Breast epithelium (tissue), 4 donors: ENCODE measurements at regions not wholly inside any gene's neighbourhood (a gene's known extent, or its start where the extent isn't known, plus 50 kb on each side); places are given as distances from the start of the nearest gene placed in this dataset.

Experiments used
- DNase-seq, 2 donors: peaks; one replicate each; pipeline ENCODE4 v3.0.0-alpha.2; 2019; ENCODE audit warnings: low spot score in 2 of 2
- H3K27ac ChIP-seq, 2 donors: fragments of 200-600 bp; sonication (generic) in 1 of 2; one replicate each; pipeline ENCODE4 v1.5.1; 2016 to 2019; ENCODE audit warnings: mild to moderate bottlenecking in 1 of 2
- H3K27me3 ChIP-seq, 2 donors: fragments of 200-600 bp; sonication (generic) in 1 of 2; one replicate each; pipeline versions ENCODE4 v1.5.1 to v1.6.0; 2017 to 2019; ENCODE audit warnings: control low read depth in 1 of 2, mild to moderate bottlenecking in 1 of 2
- H3K36me3 ChIP-seq: fragments of 200-600 bp; one replicate; pipeline ENCODE4 v1.5.1; 2019
- H3K4me1 ChIP-seq, 2 donors: fragments of 200-600 bp; sonication (generic); one replicate each; pipeline ENCODE4 v1.5.1; 2016 to 2019; ENCODE audit warnings: control low read depth in 1 of 2
- H3K4me3 ChIP-seq, 3 donors: fragments of 200-600 bp; sonication (generic); 1 replicate in 2 of 3; 2 replicates in 1 of 3; pipeline ENCODE4 v1.5.1; 2016 to 2019; ENCODE audit warnings: mild to moderate bottlenecking in 3 of 3, moderate library complexity in 2 of 3
- H3K9me3 ChIP-seq, 2 donors: fragments of 200-600 bp; sonication (generic) in 1 of 2; one replicate each; pipeline ENCODE4 v1.5.1; 2016 to 2019; ENCODE audit warnings: control low read depth in 1 of 2
- CTCF ChIP-seq, 3 donors: fragments of 450-650 bp; IDR thresholded peaks; one replicate each; pipeline ENCODE4 v1.5.1; 2016 to 2017; ENCODE audit warnings: antibody characterized with exemption in 3 of 3, mild to moderate bottlenecking in 3 of 3, moderate library complexity in 3 of 3
- POLR2A ChIP-seq: fragments of 450-650 bp; IDR thresholded peaks from one replicate; pipeline ENCODE4 v1.6.1; 2016; ENCODE audit warnings: antibody characterized with exemption, mild to moderate bottlenecking, moderate library complexity
- POLR2AphosphoS5 ChIP-seq, 3 donors: sonication (generic); formaldehyde crosslinking; IDR thresholded peaks; one replicate each; pipeline ENCODE4 v1.6.1; 2017; ENCODE audit warnings: antibody characterized with exemption in 3 of 3
- intact Hi-C: fragments of 100-400 bp; cut with DNase I; formaldehyde crosslinking; loops from one replicate; pipeline ENCODE4 v1.15.1; 2023; ENCODE audit warnings: low total_unique reads

- no peaks in the 10 kb centered on the region for H3K27me3 ChIP-seq
- TF ChIP-seq POLR2AphosphoS5 (IDR thresholded peaks at IDR 0.05) (peak in 1 of 3 donors; percentile 30), POLR2A (no peak), CTCF (IDR thresholded peaks at IDR 0.05) (no peak)
- intact Hi-C loops = no loop called here
- no peaks in the 10 kb centered on the region for H3K36me3 ChIP-seq
- H3K9me3 ChIP-seq = no peaks in the 10 kb centered on the region
- DNase-seq = peak in 1 of 2 donors; percentile 64
- H3K4me3 ChIP-seq = no peak overlapping the region
- H3K4me1 ChIP-seq = peaks cover 0 to 5% of the 10 kb centered on the region in 2 donors
- H3K27ac ChIP-seq = peak overlapping the region; percentile 46 to 67
Measured at GRCh38 chr9:2559192-2560152, 62.1 kb upstream of the VLDLR start.

GRCh38 chr9:2560180-2560579, 61.4 kb upstream of the VLDLR start:
- Histone ChIP-seq H3K27me3 (no peaks in the 10 kb centered on the region), H3K36me3 (no peaks in the 10 kb centered on the region), H3K9me3 (no peaks in the 10 kb centered on the region), H3K27ac (peak overlapping the region; percentile 15 to 67), H3K4me1 (peaks cover 0 to 5% of the 10 kb centered on the region in 2 donors), H3K4me3 (no peak overlapping the region)
- intact Hi-C loops = no loop called here
- TF ChIP-seq POLR2A (no peak), POLR2AphosphoS5 (IDR thresholded peaks at IDR 0.05) (no peak), CTCF (IDR thresholded peaks at IDR 0.05) (no peak)
- DNase-seq = no peak

GRCh38 chr9:2565676-2566340, 55.8 kb upstream of the VLDLR start:
- no peak overlapping the region for H3K4me3 ChIP-seq
- no peak overlapping the region for H3K27ac ChIP-seq
- no peaks in the 10 kb centered on the region for H3K4me1 ChIP-seq
- H3K36me3 ChIP-seq = no peaks in the 10 kb centered on the region
- intact Hi-C loops = no loop called here
- TF ChIP-seq POLR2A = no peak
- TF ChIP-seq CTCF (IDR thresholded peaks at IDR 0.05) = no peak
- TF ChIP-seq POLR2AphosphoS5 (IDR thresholded peaks at IDR 0.05) = no peak
- H3K27me3 ChIP-seq = no peaks in the 10 kb centered on the region
- no peak for DNase-seq
- no peaks in the 10 kb centered on the region for H3K9me3 ChIP-seq

- no peaks in the 10 kb centered on the region for H3K4me1 ChIP-seq
- DNase-seq = no peak
- no peaks in the 10 kb centered on the region for H3K9me3 ChIP-seq
- no peaks in the 10 kb centered on the region for H3K27me3 ChIP-seq
- no peak overlapping the region for H3K27ac ChIP-seq
- TF ChIP-seq POLR2A = no peak
- TF ChIP-seq CTCF (IDR thresholded peaks at IDR 0.05) = no peak
- no peak for TF ChIP-seq POLR2AphosphoS5 (IDR thresholded peaks at IDR 0.05)
- H3K36me3 ChIP-seq = no peaks in the 10 kb centered on the region
- H3K4me3 ChIP-seq = no peak overlapping the region
- intact Hi-C loops = no loop called here
Measured at GRCh38 chr9:2567922-2568321, 53.7 kb upstream of the VLDLR start.

GRCh38 chr9:2568689-2569088, 52.9 kb upstream of the VLDLR start:
- intact Hi-C loops = no loop called here
- H3K4me1 ChIP-seq = no peaks in the 10 kb centered on the region
- no peak for DNase-seq
- H3K4me3 ChIP-seq = no peak overlapping the region
- TF ChIP-seq POLR2AphosphoS5 (IDR thresholded peaks at IDR 0.05) = no peak
- TF ChIP-seq POLR2A = no peak
- no peak for TF ChIP-seq CTCF (IDR thresholded peaks at IDR 0.05)
- no peaks in the 10 kb centered on the region for H3K36me3 ChIP-seq
- no peaks in the 10 kb centered on the region for H3K27me3 ChIP-seq
- H3K9me3 ChIP-seq = no peaks in the 10 kb centered on the region
- H3K27ac ChIP-seq = no peak overlapping the region
